CD4-positive, alpha-beta T cell treated with Interleukin-15 for 4 hours (primary cell): ENCODE measurements at regions not wholly inside any gene's neighbourhood (a gene's known extent, or its start where the extent isn't known, plus 50 kb on each side); places are given as distances from the start of the nearest gene placed in this dataset.

Experiments
- DNase-seq: peaks from one replicate; pipeline ENCODE4 v3.0.0-alpha.2; 2020; ENCODE audit warnings: low spot score

GRCh38 chr2:54360055-54360792 lies 95.9 kb upstream of the SPTBN1 start:
- DNase-seq, result no peak

GRCh38 chr2:54364409-54364808 lies 91.7 kb upstream of the SPTBN1 start:
- DNase-seq, result no peak

- no peak for DNase-seq
These were observed 90.5 kb upstream of the SPTBN1 start for GRCh38 chr2:54365661-54366060.

- DNase-seq, result no peak
These were observed 89.4 kb upstream of the SPTBN1 start for GRCh38 chr2:54366487-54367280.

- no peak for DNase-seq
These were observed 85.6 kb upstream of the SPTBN1 start for GRCh38 chr2:54370405-54371104.

- DNase-seq, result no peak
These were observed 84.6 kb upstream of the SPTBN1 start for GRCh38 chr2:54371460-54372065.

- DNase-seq, result no peak
These were observed 83.8 kb upstream of the SPTBN1 start for GRCh38 chr2:54372361-54372760.

- no peak for DNase-seq
These were observed 82.3 kb upstream of the SPTBN1 start for GRCh38 chr2:54373855-54374254.

- no peak for DNase-seq
These were observed 81.3 kb upstream of the SPTBN1 start for GRCh38 chr2:54374591-54375364.

- DNase-seq, result no peak
These were observed 78.7 kb upstream of the SPTBN1 start for GRCh38 chr2:54377451-54377850.

- no peak for DNase-seq
These were observed 78.1 kb upstream of the SPTBN1 start for GRCh38 chr2:54377901-54378493.

- DNase-seq, result no peak
These were observed 75.5 kb upstream of the SPTBN1 start for GRCh38 chr2:54380670-54381069.

GRCh38 chr2:54381293-54381692 lies 74.8 kb upstream of the SPTBN1 start:
- no peak for DNase-seq

- DNase-seq, result no peak
These were observed 73.5 kb upstream of the SPTBN1 start for GRCh38 chr2:54382601-54383000.

GRCh38 chr2:54384301-54385203 lies 71.6 kb upstream of the SPTBN1 start:
- no peak for DNase-seq

GRCh38 chr2:54385271-54385670 lies 70.9 kb upstream of the SPTBN1 start:
- no peak for DNase-seq

GRCh38 chr2:54386585-54386984 lies 69.5 kb upstream of the SPTBN1 start:
- DNase-seq, result no peak

- DNase-seq, result no peak
These were observed 68.8 kb upstream of the SPTBN1 start for GRCh38 chr2:54387059-54387991.

GRCh38 chr2:54388076-54388475 lies 68.1 kb upstream of the SPTBN1 start:
- DNase-seq, result no peak
